Endodermal cell (in vitro differentiated cells): ENCODE measurements at regions not wholly inside any gene's neighbourhood (a gene's known extent, or its start where the extent isn't known, plus 50 kb on each side); places are given as distances from the start of the nearest gene placed in this dataset.

Experiments
- DNase-seq: peaks from one replicate; pipeline ENCODE4 v3.0.0-alpha.2; 2017
- H3K27ac ChIP-seq: 2 replicates; pipeline ENCODE4 v1.5.1; 2013; ENCODE audit warnings: mild to moderate bottlenecking, low read depth, low read length, moderate library complexity
- H3K27me3 ChIP-seq: 2 replicates; pipeline ENCODE4 v1.6.1; 2013; ENCODE audit warnings: mild to moderate bottlenecking, low read length, moderate library complexity; ENCODE audit not compliant: insufficient read depth, control insufficient read depth, poor library complexity, severe bottlenecking
- H3K36me3 ChIP-seq: 2 replicates; pipeline ENCODE4 v1.7.0; 2013; ENCODE audit warnings: mild to moderate bottlenecking, low read length, moderate library complexity; ENCODE audit not compliant: control insufficient read depth, insufficient read depth
- H3K4me1 ChIP-seq: one replicate; pipeline ENCODE4 v1.7.0; 2013; ENCODE audit warnings: low read length; ENCODE audit not compliant: control insufficient read depth, insufficient read depth
- H3K4me3 ChIP-seq: 2 replicates; pipeline ENCODE4 v1.5.1; 2013; ENCODE audit warnings: mild to moderate bottlenecking, low read length, moderate library complexity
- H3K9ac ChIP-seq: 2 replicates; pipeline ENCODE4 v1.6.1; 2013; ENCODE audit warnings: mild to moderate bottlenecking, low read length, moderate library complexity; ENCODE audit not compliant: poor library complexity, severe bottlenecking; ENCODE audit errors: extremely low read depth
- H3K9me3 ChIP-seq: 2 replicates; pipeline ENCODE4 v1.6.1; 2013; ENCODE audit warnings: mild to moderate bottlenecking, low read length, moderate library complexity; ENCODE audit not compliant: control insufficient read depth
- H3K27ac Mint-ChIP-seq: 2 replicates; pipeline ENCODE4 v1.8.0; 2020; ENCODE audit warnings: mixed read lengths
- H3K27me3 Mint-ChIP-seq: 2 replicates; pipeline ENCODE4 v1.8.0; 2021; ENCODE audit warnings: mild to moderate bottlenecking, mixed read lengths; ENCODE audit not compliant: insufficient read depth
- H3K36me3 Mint-ChIP-seq: 2 replicates; pipeline ENCODE4 v1.8.0; 2020; ENCODE audit warnings: low read depth, mixed read lengths
- H3K4me1 Mint-ChIP-seq: 2 replicates; pipeline ENCODE4 v1.8.0; 2020; ENCODE audit warnings: mixed read lengths
- H3K4me3 Mint-ChIP-seq: 2 replicates; pipeline ENCODE4 v1.8.0; 2020; ENCODE audit warnings: mild to moderate bottlenecking, moderate library complexity, mixed read lengths
- H3K9me3 Mint-ChIP-seq: 2 replicates; pipeline ENCODE4 v1.8.0; 2020; ENCODE audit warnings: mild to moderate bottlenecking, mixed read lengths
- WGBS, 2 experiments: methylation state at CpG; one replicate each; pipeline versions ENCODE4 v1.1.5 to v1.1.7; 2013; ENCODE audit warnings: missing lambda C conversion rate in 2 of 2, mixed read lengths in 1 of 2; ENCODE audit not compliant: insufficient coverage in 1 of 2, insufficient read length in 1 of 2; 5-methylcytosine and 5-hydroxymethylcytosine counted together
- TF ChIP-seq, protein P1 (sequence below): fragments of 200-600 bp; sonication (generic); conservative IDR thresholded peaks from 2 replicates; pipeline ENCODE4 v1.5.0; 2021; ENCODE audit warnings: antibody characterized with exemption, mild to moderate bottlenecking

DNA sequence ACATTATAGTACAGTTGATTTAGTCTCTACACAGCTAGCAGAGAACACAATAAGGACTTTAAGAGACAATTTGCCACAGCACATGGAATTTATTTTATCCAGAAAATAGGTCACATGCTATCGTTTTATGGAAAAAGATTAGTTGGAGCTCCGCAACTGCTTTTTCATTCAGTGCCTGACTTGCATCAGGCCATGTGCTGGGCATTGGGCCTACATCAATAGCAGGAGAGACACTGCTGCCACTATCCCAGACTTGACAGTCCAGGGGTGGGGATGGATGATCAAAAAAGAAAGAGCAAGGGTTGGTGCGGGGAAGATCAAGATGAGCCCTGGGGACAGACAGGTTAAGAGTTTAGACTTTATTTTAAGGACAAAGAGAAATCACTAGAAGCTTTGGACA lies 75.2 kb upstream of the C3orf80 start:
- no peak overlapping the region for H3K9ac ChIP-seq
- Mint-ChIP-seq H3K27me3 (no peaks in the 10 kb centered on the region), H3K9me3 (no peaks in the 10 kb centered on the region), H3K4me1 (no peaks in the 10 kb centered on the region), H3K36me3 (no peaks in the 10 kb centered on the region), H3K27ac (no peak overlapping the region), H3K4me3 (no peak overlapping the region)
- H3K4me3 ChIP-seq: no peak overlapping the region
- H3K27ac ChIP-seq: no peak overlapping the region
- 88 to 100% methylated on average over 3 of the region's 3 CpGs for WGBS, 2 experiments
- peaks cover 5% of the 10 kb centered on the region for H3K27me3 ChIP-seq
- no peak for DNase-seq
- TF ChIP-seq, protein P1, sequence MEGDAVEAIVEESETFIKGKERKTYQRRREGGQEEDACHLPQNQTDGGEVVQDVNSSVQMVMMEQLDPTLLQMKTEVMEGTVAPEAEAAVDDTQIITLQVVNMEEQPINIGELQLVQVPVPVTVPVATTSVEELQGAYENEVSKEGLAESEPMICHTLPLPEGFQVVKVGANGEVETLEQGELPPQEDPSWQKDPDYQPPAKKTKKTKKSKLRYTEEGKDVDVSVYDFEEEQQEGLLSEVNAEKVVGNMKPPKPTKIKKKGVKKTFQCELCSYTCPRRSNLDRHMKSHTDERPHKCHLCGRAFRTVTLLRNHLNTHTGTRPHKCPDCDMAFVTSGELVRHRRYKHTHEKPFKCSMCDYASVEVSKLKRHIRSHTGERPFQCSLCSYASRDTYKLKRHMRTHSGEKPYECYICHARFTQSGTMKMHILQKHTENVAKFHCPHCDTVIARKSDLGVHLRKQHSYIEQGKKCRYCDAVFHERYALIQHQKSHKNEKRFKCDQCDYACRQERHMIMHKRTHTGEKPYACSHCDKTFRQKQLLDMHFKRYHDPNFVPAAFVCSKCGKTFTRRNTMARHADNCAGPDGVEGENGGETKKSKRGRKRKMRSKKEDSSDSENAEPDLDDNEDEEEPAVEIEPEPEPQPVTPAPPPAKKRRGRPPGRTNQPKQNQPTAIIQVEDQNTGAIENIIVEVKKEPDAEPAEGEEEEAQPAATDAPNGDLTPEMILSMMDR: no peak
- no peaks in the 10 kb centered on the region for H3K4me1 ChIP-seq
- no peaks in the 10 kb centered on the region for H3K9me3 ChIP-seq
- H3K36me3 ChIP-seq: no peaks in the 10 kb centered on the region

DNA sequence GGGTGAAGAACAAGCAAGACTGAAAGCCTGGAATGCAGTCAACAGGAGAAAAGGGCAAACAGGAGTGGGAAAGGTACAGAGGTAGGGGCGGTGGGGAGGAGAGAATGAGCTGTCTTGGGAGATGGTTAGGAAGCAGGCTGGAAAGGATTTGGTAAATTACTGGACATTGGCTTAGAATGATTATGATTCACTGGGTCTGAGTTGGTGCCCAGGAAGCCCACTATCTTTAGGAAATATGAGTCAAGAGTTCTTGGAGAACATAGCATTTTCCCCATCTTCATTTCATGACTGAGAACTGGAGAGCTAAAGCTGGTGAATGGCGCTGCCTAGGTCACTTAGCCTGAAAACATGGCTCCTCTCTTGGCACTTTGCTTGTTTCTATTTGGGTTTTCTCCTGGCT lies 74.7 kb upstream of the C3orf80 start:
- H3K4me3 Mint-ChIP-seq: no peak overlapping the region
- H3K27ac Mint-ChIP-seq: no peak overlapping the region
- WGBS, 2 experiments: 83 to 94% methylated on average over 2 of the region's 2 CpGs

DNA sequence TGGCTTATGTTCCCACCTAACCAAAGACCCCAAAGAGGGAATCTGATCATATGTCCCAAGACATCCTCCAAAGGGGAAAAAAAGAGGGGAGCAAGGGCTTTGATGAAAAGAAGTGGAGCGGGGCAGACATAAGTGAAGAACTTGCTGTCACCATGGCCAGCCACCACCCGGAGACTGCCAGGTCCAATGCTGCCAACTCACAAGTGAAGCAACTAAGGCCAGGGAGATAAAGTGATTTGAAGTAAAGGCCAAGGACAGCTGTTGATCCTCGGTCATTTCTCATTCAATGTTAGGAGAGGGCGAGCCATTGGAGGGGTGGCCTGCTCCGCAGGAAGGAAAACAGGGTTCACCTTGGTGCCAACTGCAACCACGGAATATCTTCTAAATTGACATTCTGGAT lies 72.6 kb upstream of the C3orf80 start:
- Histone ChIP-seq H3K27me3 (peaks cover 5% of the 10 kb centered on the region), H3K27ac (no peak overlapping the region), H3K9ac (no peak overlapping the region), H3K4me1 (no peaks in the 10 kb centered on the region), H3K4me3 (no peak overlapping the region), H3K36me3 (no peaks in the 10 kb centered on the region), H3K9me3 (no peaks in the 10 kb centered on the region)
- WGBS, 2 experiments: 90 to 92% methylated on average over 6 of the region's 6 CpGs
- no peaks in the 10 kb centered on the region for H3K4me1 Mint-ChIP-seq
- H3K27me3 Mint-ChIP-seq: no peaks in the 10 kb centered on the region
- no peak overlapping the region for H3K27ac Mint-ChIP-seq
- DNase-seq: no peak
- TF ChIP-seq, protein P1: no peak
- no peaks in the 10 kb centered on the region for H3K9me3 Mint-ChIP-seq
- H3K36me3 Mint-ChIP-seq: no peaks in the 10 kb centered on the region
- no peak overlapping the region for H3K4me3 Mint-ChIP-seq

More for the DNA sequence above, 74.7 kb upstream of the C3orf80 start:
- H3K27ac ChIP-seq: no peak overlapping the region
- Mint-ChIP-seq H3K36me3 (no peaks in the 10 kb centered on the region), H3K27me3 (no peaks in the 10 kb centered on the region), H3K9me3 (no peaks in the 10 kb centered on the region), H3K4me1 (no peaks in the 10 kb centered on the region)
- no peaks in the 10 kb centered on the region for H3K36me3 ChIP-seq
- H3K4me3 ChIP-seq: no peak overlapping the region
- TF ChIP-seq, protein P1: no peak
- peaks cover 5% of the 10 kb centered on the region for H3K27me3 ChIP-seq
- DNase-seq: no peak
- no peak overlapping the region for H3K9ac ChIP-seq
- H3K4me1 ChIP-seq: no peaks in the 10 kb centered on the region
- no peaks in the 10 kb centered on the region for H3K9me3 ChIP-seq
